ENCODE measurements at regions not wholly inside any gene's neighbourhood (a gene's known extent, or its start where the extent isn't known, plus 50 kb on each side); places are given as distances from the start of the nearest gene placed in this dataset.

GRCh38 chr9:88026118-88026479 is 51.8 kb upstream of the CDK20 start:
- no peak overlapping the region for H2AFZ ChIP-seq (ENCODE audit: low read depth, low read length)
- intact Hi-C loops (cut with micrococcal nuclease) (no loop called here), dilution Hi-C loops (cut with MboI; ENCODE audit: extremely low pct_ligation_motif_present, low sequenced_read_pairs) (no loop called here)
- H4K20me1 ChIP-seq (replicated peaks; ENCODE audit: control insufficient read depth, extremely low read depth, insufficient read depth, low read length): no peaks in the 10 kb centered on the region
- no peak overlapping the region for H3K27ac ChIP-seq (ENCODE audit: insufficient read depth, low read depth, low read length)
- ChIA-PET POLR2A (no interaction called here), CTCF (no interaction called here)
- no peaks in the 10 kb centered on the region for H3K9me1 ChIP-seq (replicated peaks; ENCODE audit: control insufficient read depth, extremely low read depth, insufficient read depth, low read length)
- no peaks in the 10 kb centered on the region for H3K36me3 ChIP-seq (ENCODE audit: control insufficient read depth in 2 of 2, extremely low read depth in 1 of 2, insufficient read depth in 2 of 2, low read length in 2 of 2)
- DNase-seq (ENCODE audit: low read depth, low spot score) (no peak), FAIRE-seq (no peak)
- H3K9ac ChIP-seq (replicated peaks; ENCODE audit: extremely low read depth, insufficient read depth, low read length): no peak overlapping the region
- no peak for TF ChIP-seq POLR2A (IDR thresholded peaks at IDR 0.05; ENCODE audit: low read depth, low read length)
- TF ChIP-seq MAX (IDR thresholded peaks at IDR 0.05; ENCODE audit: insufficient read depth, insufficient read length): no peak
- no peak for TF ChIP-seq EZH2 (IDR thresholded peaks at IDR 0.05; ENCODE audit: borderline replicate concordance, low read depth, low read length, severe bottlenecking)
- no peak for TF ChIP-seq GATA2 (IDR thresholded peaks at IDR 0.05; ENCODE audit: insufficient read depth, insufficient read length, low read depth, low read length)
- no peak for TF ChIP-seq JUN (IDR thresholded peaks at IDR 0.05; ENCODE audit: borderline replicate concordance, insufficient read depth, insufficient read length, low read depth)
- TF ChIP-seq MYC (IDR thresholded peaks at IDR 0.05; ENCODE audit: low read depth, low read length): no peak
- TF ChIP-seq FOS (IDR thresholded peaks at IDR 0.05; ENCODE audit: borderline replicate concordance, insufficient read depth, low read length): no peak
- no peak for TF ChIP-seq CTCF (IDR thresholded peaks at IDR 0.05; ENCODE audit: extremely low read depth in 1 of 2, insufficient read depth in 1 of 2, low read depth in 1 of 2, low read length in 2 of 2)
- no peak overlapping the region for H3K4me3 ChIP-seq (replicated peaks in 1 of 3; ENCODE audit: insufficient read depth in 1 of 3, low read depth in 1 of 3, low read length in 3 of 3)
- BruUV-seq (replicated peaks): no TSS peak
- H3K27me3 ChIP-seq (ENCODE audit: control insufficient read depth in 2 of 2, insufficient read depth in 2 of 2, low read length in 2 of 2): no peaks in the 10 kb centered on the region
- no peaks in the 10 kb centered on the region for H3K9me3 ChIP-seq (replicated peaks; ENCODE audit: control insufficient read depth, insufficient read depth, low read length)
- no peaks in the 10 kb centered on the region for H3K79me2 ChIP-seq (ENCODE audit: control insufficient read depth, insufficient read depth, low read length)
- H3K4me1 ChIP-seq (ENCODE audit: control insufficient read depth, extremely low read depth, insufficient read depth, low read length): no peaks in the 10 kb centered on the region
- H3K4me2 ChIP-seq (ENCODE audit: insufficient read depth, low read length): no peak overlapping the region

Data from endothelial cell of umbilical vein (primary cell).